Dedifferentiated amniotic fluid mesenchymal stem cell (primary cell): ENCODE measurements at regions not wholly inside any gene's neighbourhood (a gene's known extent, or its start where the extent isn't known, plus 50 kb on each side); places are given as distances from the start of the nearest gene placed in this dataset.

Experiments
- DNase-seq: peaks from one replicate; pipeline ENCODE4 v3.0.0-alpha.2; 2016; ENCODE audit errors: extremely low spot score

DNA sequence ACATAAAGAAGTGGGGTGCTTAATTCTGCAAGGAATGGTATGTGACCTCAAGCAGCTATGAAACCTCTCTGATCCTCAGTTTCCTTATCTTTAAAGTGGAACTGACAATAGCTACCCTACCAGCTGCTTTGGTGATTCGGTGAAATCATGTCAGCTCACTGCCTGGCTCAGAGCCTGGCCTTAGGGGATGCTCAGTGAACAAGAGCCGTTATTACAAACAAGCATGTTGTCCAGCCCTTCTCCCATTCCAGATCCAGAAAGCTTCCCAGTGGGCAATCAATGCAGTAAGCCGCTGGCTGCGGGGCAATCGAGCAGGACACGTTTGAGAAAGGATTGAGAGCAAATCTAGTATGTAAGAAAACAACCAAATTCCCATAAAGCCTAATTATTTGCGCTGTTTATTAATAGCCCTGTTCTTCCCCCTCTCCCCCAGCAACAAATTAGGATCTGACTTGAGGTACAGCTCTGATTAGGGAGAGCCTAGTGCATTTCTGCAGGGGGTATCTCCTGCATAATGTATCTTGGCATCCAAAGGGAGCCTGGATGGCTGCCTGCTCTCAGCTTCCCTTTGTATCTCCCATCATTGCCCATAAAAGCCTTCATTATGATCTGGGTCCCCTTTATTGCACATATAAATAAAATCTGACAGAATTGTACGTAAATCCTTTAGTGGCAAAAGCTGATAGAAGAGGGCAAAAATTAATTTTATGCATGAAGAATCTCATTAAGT is 371.4 kb downstream of the TMEM232 start:
- no peak for DNase-seq

DNA sequence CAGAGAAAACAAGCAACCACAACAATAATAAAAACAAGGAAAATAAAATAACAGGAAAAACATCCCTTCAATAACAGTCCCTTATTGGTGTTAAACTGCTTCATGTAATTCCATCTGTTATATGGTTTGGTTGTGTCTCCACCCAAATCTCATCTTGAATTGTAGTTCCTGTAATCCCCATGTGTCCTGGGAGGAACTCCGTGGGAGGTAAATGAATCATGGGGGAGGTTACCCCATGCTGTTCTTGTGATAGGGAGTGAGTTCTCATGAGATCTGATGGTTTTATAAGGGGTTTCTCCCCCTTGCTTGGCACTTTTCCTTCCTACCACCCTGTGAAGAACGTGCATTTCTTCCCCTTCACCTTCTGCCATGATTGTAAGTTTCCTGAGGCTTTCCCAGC is 369.8 kb downstream of the TMEM232 start:
- DNase-seq: no peak

DNA sequence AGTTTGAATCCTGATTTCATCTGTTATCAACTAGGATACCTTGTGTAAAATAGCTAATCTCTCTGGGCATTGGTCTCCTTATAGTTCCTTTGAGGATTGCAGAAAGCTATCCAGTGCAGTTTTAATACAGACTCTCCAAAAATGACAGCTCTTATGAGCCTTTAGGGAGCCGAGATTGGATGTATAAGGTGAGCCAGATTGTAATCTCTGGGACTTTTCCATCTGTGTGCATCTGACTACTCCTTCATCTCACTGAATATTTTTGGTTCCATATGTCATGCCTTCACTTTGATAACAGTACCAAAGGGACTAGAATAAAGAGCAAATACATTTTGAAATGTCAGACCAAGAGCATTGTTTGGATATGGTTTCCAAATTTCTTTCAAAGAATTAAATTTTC is 367.2 kb downstream of the TMEM232 start:
- DNase-seq: no peak

GRCh38 chr5:110361471-110361870 is 365.0 kb downstream of the TMEM232 start:
- DNase-seq: no peak

DNA sequence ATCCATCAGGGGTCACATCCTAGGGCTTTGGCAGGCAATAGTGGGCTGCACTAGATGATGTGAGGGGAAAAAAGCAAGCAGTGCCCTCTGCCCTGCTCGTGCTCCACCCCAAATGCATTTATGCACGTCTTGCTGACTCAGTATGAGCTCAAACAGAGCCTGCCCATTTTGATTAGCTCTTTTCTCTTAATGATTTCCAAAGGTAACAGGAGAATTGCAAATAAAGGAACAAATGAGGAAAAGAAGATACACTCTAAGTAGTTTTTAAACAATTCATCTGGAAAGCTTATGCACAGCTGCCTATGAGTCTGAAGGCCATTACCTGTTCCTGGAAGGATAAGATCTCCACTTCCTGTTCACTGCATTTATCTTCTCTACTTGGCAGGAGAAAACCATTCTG is 364.2 kb downstream of the TMEM232 start:
- no peak for DNase-seq

- no peak for DNase-seq
Observed at GRCh38 chr5:110366716-110367115, 359.8 kb downstream of the TMEM232 start.
